Neural progenitor cell (in vitro differentiated cells): ENCODE measurements at regions not wholly inside any gene's neighbourhood (a gene's known extent, or its start where the extent isn't known, plus 50 kb on each side); places are given as distances from the start of the nearest gene placed in this dataset.

Source experiments
- DNase-seq: peaks from one replicate; pipeline ENCODE4 v3.0.0-alpha.2; 2016; ENCODE audit warnings: low spot score
- H2AFZ ChIP-seq: fragments of 200-600 bp; sonication (generic); replicated peaks from 2 replicates; pipeline ENCODE4 v1.6.1; 2016; ENCODE audit warnings: antibody characterized with exemption
- H3F3A ChIP-seq: fragments of 200-600 bp; sonication (generic); 2 replicates; pipeline ENCODE4 v1.6.1; 2016; ENCODE audit warnings: antibody characterized with exemption, low read depth
- H3K27ac ChIP-seq: fragments of 200-600 bp; sonication (generic); 2 replicates; pipeline ENCODE4 v1.5.1; 2016; ENCODE audit warnings: mild to moderate bottlenecking
- H3K27me3 ChIP-seq: fragments of 200-600 bp; sonication (generic); 2 replicates; pipeline ENCODE4 v1.6.1; 2016; ENCODE audit warnings: mild to moderate bottlenecking, moderate library complexity
- H3K36me3 ChIP-seq: fragments of 200-600 bp; sonication (generic); 2 replicates; pipeline ENCODE4 v1.5.1; 2016
- H3K4me1 ChIP-seq: fragments of 200-600 bp; sonication (generic); 2 replicates; pipeline ENCODE4 v1.6.1; 2016; ENCODE audit warnings: mixed run types
- H3K4me2 ChIP-seq: fragments of 200-600 bp; sonication (generic); 2 replicates; pipeline ENCODE4 v1.6.1; 2016
- H3K4me3 ChIP-seq: fragments of 200-600 bp; sonication (generic); 2 replicates; pipeline ENCODE4 v1.5.1; 2016
- H3K79me2 ChIP-seq: fragments of 200-600 bp; sonication (generic); 2 replicates; pipeline ENCODE4 v1.6.1; 2016; ENCODE audit warnings: low read depth
- H3K9ac ChIP-seq: fragments of 200-600 bp; sonication (generic); 2 replicates; pipeline ENCODE4 v1.6.1; 2016
- H3K9me3 ChIP-seq: fragments of 200-600 bp; sonication (generic); 2 replicates; pipeline ENCODE4 v1.5.1; 2016; ENCODE audit warnings: low read depth
- H4K20me1 ChIP-seq: fragments of 200-600 bp; sonication (generic); 2 replicates; pipeline ENCODE4 v1.6.1; 2016; ENCODE audit warnings: low read depth
- H3K27ac Mint-ChIP-seq: 3 replicates; pipeline ENCODE4 v1.8.0; 2021; ENCODE audit warnings: mixed read lengths
- H3K27me3 Mint-ChIP-seq: 2 replicates; pipeline ENCODE4 v1.8.0; 2022; ENCODE audit warnings: low read depth, mild to moderate bottlenecking, inconsistent platforms, moderate library complexity, mixed read lengths; ENCODE audit not compliant: insufficient read depth
- H3K36me3 Mint-ChIP-seq: 3 replicates; pipeline ENCODE4 v1.8.0; 2021; ENCODE audit warnings: mixed read lengths
- H3K4me1 Mint-ChIP-seq: 3 replicates; pipeline ENCODE4 v1.8.0; 2021; ENCODE audit warnings: mixed read lengths
- H3K4me3 Mint-ChIP-seq: 3 replicates; pipeline ENCODE4 v1.8.0; 2021; ENCODE audit warnings: mild to moderate bottlenecking, moderate library complexity, mixed read lengths
- H3K9me3 Mint-ChIP-seq: 3 replicates; pipeline ENCODE4 v1.8.0; 2020; ENCODE audit warnings: mixed read lengths
- CTCF ChIP-seq: fragments of 200-600 bp; sonication (generic); IDR thresholded peaks from 2 replicates; pipeline ENCODE4 v1.5.1; 2017; ENCODE audit warnings: antibody characterized with exemption, mild to moderate bottlenecking
- EZH2 ChIP-seq: fragments of 200-600 bp; sonication (generic); IDR thresholded peaks from 2 replicates; pipeline ENCODE4 v1.6.1; 2017; ENCODE audit warnings: antibody characterized with exemption, mild to moderate bottlenecking, moderate library complexity
- EZH2phosphoT487 ChIP-seq: fragments of 200-600 bp; sonication (generic); IDR thresholded peaks from 2 replicates; pipeline ENCODE4 v1.6.1; 2017; ENCODE audit warnings: antibody characterized with exemption

DNA sequence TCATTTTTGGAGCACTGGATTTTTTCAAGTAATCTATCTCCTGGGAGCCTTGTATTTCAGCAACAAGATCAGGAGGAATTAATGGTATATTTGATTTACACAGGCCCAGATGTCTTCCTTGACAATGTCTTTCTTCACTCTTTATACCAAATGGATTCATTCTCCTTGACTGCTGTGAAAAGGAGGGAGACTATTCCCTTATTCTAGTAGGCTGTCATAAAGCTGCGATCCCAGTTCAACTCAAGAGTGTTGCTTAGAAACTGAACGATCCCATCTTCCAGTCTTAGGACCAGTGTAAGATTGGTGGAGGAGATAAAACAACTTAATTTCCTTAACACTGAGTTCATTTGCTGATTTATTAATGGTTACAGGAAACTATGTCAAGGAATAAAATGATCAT, 119.4 kb upstream of the ROBO1 start:
- no peak for DNase-seq
- no peak overlapping the region for H3K9ac ChIP-seq
- H3K9me3 ChIP-seq = no peaks in the 10 kb centered on the region
- H3K27ac ChIP-seq = no peak overlapping the region
- Mint-ChIP-seq H3K27me3 (no peaks in the 10 kb centered on the region), H3K4me3 (no peak overlapping the region), H3K36me3 (no peaks in the 10 kb centered on the region), H3K9me3 (no peaks in the 10 kb centered on the region), H3K27ac (no peak overlapping the region), H3K4me1 (no peaks in the 10 kb centered on the region)
- TF ChIP-seq EZH2 (no peak), CTCF (no peak), EZH2phosphoT487 (no peak)
- no peak overlapping the region for H3K4me2 ChIP-seq
- no peaks in the 10 kb centered on the region for H3K4me1 ChIP-seq
- no peaks in the 10 kb centered on the region for H3K79me2 ChIP-seq
- no peaks in the 10 kb centered on the region for H3K27me3 ChIP-seq
- H3K4me3 ChIP-seq = no peak overlapping the region
- no peaks in the 10 kb centered on the region for H3F3A ChIP-seq
- H4K20me1 ChIP-seq = no peaks in the 10 kb centered on the region
- no peaks in the 10 kb centered on the region for H3K36me3 ChIP-seq
- H2AFZ ChIP-seq = no peak overlapping the region

- no peak overlapping the region for H3K27ac Mint-ChIP-seq
- H3K4me3 Mint-ChIP-seq = no peak overlapping the region
- Histone ChIP-seq H3K27ac (no peak overlapping the region), H3K4me3 (no peak overlapping the region), H3K27me3 (no peaks in the 10 kb centered on the region), H4K20me1 (no peaks in the 10 kb centered on the region), H3K4me2 (no peak overlapping the region), H3K79me2 (no peaks in the 10 kb centered on the region), H3K4me1 (no peaks in the 10 kb centered on the region), H3K9me3 (no peaks in the 10 kb centered on the region), H3K9ac (no peak overlapping the region), H2AFZ (peak overlapping the region; percentile 64), H3F3A (no peaks in the 10 kb centered on the region), H3K36me3 (no peaks in the 10 kb centered on the region)
- peak; percentile 19 for DNase-seq
- no peaks in the 10 kb centered on the region for H3K4me1 Mint-ChIP-seq
- TF ChIP-seq EZH2phosphoT487 (no peak), EZH2 (no peak), CTCF (no peak)
- no peaks in the 10 kb centered on the region for H3K36me3 Mint-ChIP-seq
- no peaks in the 10 kb centered on the region for H3K27me3 Mint-ChIP-seq
- H3K9me3 Mint-ChIP-seq = no peaks in the 10 kb centered on the region
Observed at GRCh38 chr3:79886204-79886603, 118.4 kb upstream of the ROBO1 start.

GRCh38 chr3:79885407-79885806, 117.6 kb upstream of the ROBO1 start:
- H3K9me3 Mint-ChIP-seq = no peaks in the 10 kb centered on the region
- H3K27ac ChIP-seq = no peak overlapping the region
- no peaks in the 10 kb centered on the region for H3K4me1 ChIP-seq
- no peaks in the 10 kb centered on the region for H3K27me3 ChIP-seq
- H3K36me3 Mint-ChIP-seq = no peaks in the 10 kb centered on the region
- no peaks in the 10 kb centered on the region for H3K9me3 ChIP-seq
- H3K4me2 ChIP-seq = no peak overlapping the region
- H2AFZ ChIP-seq = no peak overlapping the region
- H3K4me3 ChIP-seq = no peak overlapping the region
- no peak for DNase-seq
- TF ChIP-seq CTCF = no peak
- no peak for TF ChIP-seq EZH2phosphoT487
- no peak for TF ChIP-seq EZH2
- H3K27me3 Mint-ChIP-seq = no peaks in the 10 kb centered on the region
- H3K36me3 ChIP-seq = no peaks in the 10 kb centered on the region
- H3K4me3 Mint-ChIP-seq = no peak overlapping the region
- H3K9ac ChIP-seq = no peak overlapping the region
- H3K79me2 ChIP-seq = no peaks in the 10 kb centered on the region
- no peak overlapping the region for H3K27ac Mint-ChIP-seq
- no peaks in the 10 kb centered on the region for H3K4me1 Mint-ChIP-seq
- H4K20me1 ChIP-seq = no peaks in the 10 kb centered on the region
- no peaks in the 10 kb centered on the region for H3F3A ChIP-seq

GRCh38 chr3:79884354-79884753, 116.6 kb upstream of the ROBO1 start:
- no peaks in the 10 kb centered on the region for H3K36me3 Mint-ChIP-seq
- Histone ChIP-seq H3K79me2 (no peaks in the 10 kb centered on the region), H3K9me3 (no peaks in the 10 kb centered on the region), H3K27me3 (no peaks in the 10 kb centered on the region), H3K4me3 (no peak overlapping the region), H3F3A (no peaks in the 10 kb centered on the region), H3K4me1 (no peaks in the 10 kb centered on the region), H3K4me2 (no peak overlapping the region), H2AFZ (no peak overlapping the region), H3K27ac (no peak overlapping the region), H3K9ac (no peak overlapping the region), H3K36me3 (no peaks in the 10 kb centered on the region), H4K20me1 (no peaks in the 10 kb centered on the region)
- DNase-seq = no peak
- no peak overlapping the region for H3K4me3 Mint-ChIP-seq
- no peak overlapping the region for H3K27ac Mint-ChIP-seq
- no peaks in the 10 kb centered on the region for H3K4me1 Mint-ChIP-seq
- no peaks in the 10 kb centered on the region for H3K9me3 Mint-ChIP-seq
- no peaks in the 10 kb centered on the region for H3K27me3 Mint-ChIP-seq
- TF ChIP-seq EZH2 (no peak), EZH2phosphoT487 (no peak), CTCF (no peak)
